SK-N-SH (cell line): ENCODE measurements at regions not wholly inside any gene's neighbourhood (a gene's known extent, or its start where the extent isn't known, plus 50 kb on each side); places are given as distances from the start of the nearest gene placed in this dataset.

Experiments
- CTCF ChIA-PET: fragments of 300-600, 350-600 bp; formaldehyde crosslinking; extraction: SDS; loops from one replicate; lab custom pipeline; 2021; lab: Yijun Ruan, JAX
- POLR2A ChIA-PET: fragments of 350-600 bp; sonication (Branson Sonifier 250); formaldehyde crosslinking; extraction: SDS; loops from one replicate; lab custom pipeline; 2020; ENCODE audit warnings: antibody characterized with exemption, inconsistent platforms; lab: Yijun Ruan, JAX
- DNase-seq: peaks from one replicate; pipeline ENCODE4 v3.0.0; 2012
- H2AFZ ChIP-seq: fragments of 200-600 bp; sonication (generic); 2 replicates; pipeline ENCODE4 v1.8.1; 2016; ENCODE audit warnings: antibody characterized with exemption, mild to moderate bottlenecking, low read depth
- H3F3A ChIP-seq: fragments of 200-600 bp; sonication (generic); replicated peaks from 2 replicates; pipeline ENCODE3; 2016; ENCODE audit warnings: antibody characterized with exemption, mild to moderate bottlenecking; ENCODE audit not compliant: insufficient read depth
- H3K27ac ChIP-seq, 2 experiments: fragments of 200-500 bp in 1 of 2; fragments of 200-600 bp in 1 of 2; sonication (Bioruptor generic) in 1 of 2; sonication (generic), shearing (Covaris generic) in 1 of 2; 2 replicates each; pipeline versions ENCODE4 v1.5.1 to v1.6.1; 2014 to 2016; ENCODE audit warnings: low read depth in 2 of 2, inconsistent platforms in 1 of 2, low read length in 1 of 2, mild to moderate bottlenecking in 1 of 2, mixed read lengths in 1 of 2
- H3K27me3 ChIP-seq: fragments of 200-600 bp; sonication (generic), shearing (Covaris generic); 2 replicates; pipeline ENCODE4 v1.6.1; 2016; ENCODE audit warnings: mixed run types; ENCODE audit not compliant: insufficient read depth
- H3K36me3 ChIP-seq, 2 experiments: fragments of 200-500 bp in 1 of 2; fragments of 200-600 bp in 1 of 2; sonication (Bioruptor generic) in 1 of 2; sonication (generic) in 1 of 2; replicated peaks in 1 of 2; 2 replicates each; pipeline versions ENCODE3 to v1.5.1; 2014 to 2016; ENCODE audit warnings: low read length in 1 of 2, mild to moderate bottlenecking in 1 of 2; ENCODE audit not compliant: insufficient read depth in 2 of 2, control insufficient read depth in 1 of 2
- H3K4me1 ChIP-seq, 2 experiments: fragments of 200-500 bp in 1 of 2; fragments of 200-600 bp in 1 of 2; sonication (Bioruptor generic) in 1 of 2; sonication (generic), shearing (Covaris generic) in 1 of 2; 2 replicates each; pipeline versions ENCODE4 v1.5.1 to v1.6.1; 2014 to 2016; ENCODE audit warnings: low read depth in 1 of 2, low read length in 1 of 2, mixed run types in 1 of 2; ENCODE audit not compliant: insufficient read depth in 2 of 2, control insufficient read depth in 1 of 2
- H3K4me2 ChIP-seq: fragments of 200-600 bp; sonication (generic), shearing (Covaris generic); 2 replicates; pipeline ENCODE4 v1.6.1; 2017; ENCODE audit warnings: mixed run types
- H3K4me3 ChIP-seq, 2 experiments: fragments of 200-500 bp in 1 of 2; fragments of 200-600 bp in 1 of 2; sonication (Bioruptor generic) in 1 of 2; sonication (generic), shearing (Covaris generic) in 1 of 2; 2 replicates each; pipeline versions ENCODE4 v1.5.1 to v1.8.1; 2014 to 2016; ENCODE audit warnings: low read depth in 2 of 2, inconsistent platforms in 1 of 2, low read length in 1 of 2, mild to moderate bottlenecking in 1 of 2, mixed read lengths in 1 of 2, moderate library complexity in 1 of 2
- H3K79me2 ChIP-seq: fragments of 200-600 bp; sonication (generic); 2 replicates; pipeline ENCODE4 v1.8.1; 2017; ENCODE audit warnings: mild to moderate bottlenecking; ENCODE audit not compliant: insufficient read depth
- H3K9ac ChIP-seq: fragments of 200-600 bp; sonication (generic); 2 replicates; pipeline ENCODE4 v1.6.1; 2017; ENCODE audit warnings: mixed run types
- H3K9me2 ChIP-seq: fragments of 200-600 bp; sonication (generic); 2 replicates; pipeline ENCODE4 v1.6.1; 2017; ENCODE audit warnings: mixed run types
- H3K9me3 ChIP-seq: fragments of 200-600 bp; sonication (generic); 2 replicates; pipeline ENCODE4 v1.6.1; 2017; ENCODE audit warnings: mixed run types, mild to moderate bottlenecking, moderate library complexity
- H4K20me1 ChIP-seq: fragments of 200-600 bp; sonication (generic); 2 replicates; pipeline ENCODE4 v1.6.1; 2017; ENCODE audit warnings: mild to moderate bottlenecking, mixed run types; ENCODE audit not compliant: insufficient read depth
- CTCF ChIP-seq: fragments of 200-600 bp; sonication (generic); IDR thresholded peaks from 2 replicates; pipeline ENCODE4 v1.6.1; 2017; ENCODE audit warnings: antibody characterized with exemption, mild to moderate bottlenecking, moderate library complexity
- EP300 ChIP-seq, 2 experiments: IDR thresholded peaks; 2 replicates each; pipeline versions ENCODE4 v1.4.0 to v1.6.1; 2012; ENCODE audit warnings: borderline replicate concordance in 1 of 2, low read depth in 1 of 2, low read length in 1 of 2
- FOXJ3 ChIP-seq: sonication (generic); formaldehyde crosslinking; IDR thresholded peaks from 2 replicates; pipeline ENCODE4 v1.5.1; 2020; ENCODE audit warnings: mild to moderate bottlenecking, missing genetic modification reagents
- GABPA ChIP-seq: IDR thresholded peaks from 2 replicates; pipeline ENCODE4 v1.4.0; 2012; ENCODE audit warnings: low read depth, mild to moderate bottlenecking
- JUND ChIP-seq: IDR thresholded peaks from 2 replicates; pipeline ENCODE4 v1.4.0; 2012
- MAX ChIP-seq: IDR thresholded peaks from 2 replicates; pipeline ENCODE4 v1.4.0; 2012; ENCODE audit warnings: low read depth
- NRF1 ChIP-seq: IDR thresholded peaks from 2 replicates; pipeline ENCODE4 v1.6.1; 2012; ENCODE audit warnings: low read depth, mild to moderate bottlenecking, low read length
- POLR2AphosphoS5 ChIP-seq: IDR thresholded peaks from 2 replicates; pipeline ENCODE4 v1.6.1; 2012; ENCODE audit warnings: low read depth, low read length
- RAD21 ChIP-seq: IDR thresholded peaks from 2 replicates; pipeline ENCODE4 v1.6.1; 2012; ENCODE audit warnings: mild to moderate bottlenecking, low read length
- RFX5 ChIP-seq: IDR thresholded peaks from 2 replicates; pipeline ENCODE4 v1.6.1; 2012; ENCODE audit warnings: mild to moderate bottlenecking, improper control_type of control experiment, low read length
- RXRA ChIP-seq: IDR thresholded peaks from 2 replicates; pipeline ENCODE4 v1.4.0; 2012; ENCODE audit warnings: low read depth, mild to moderate bottlenecking, borderline replicate concordance
- SMC3 ChIP-seq: IDR thresholded peaks from 2 replicates; pipeline ENCODE4 v1.6.1; 2012; ENCODE audit warnings: low read depth, low read length, improper control_type of control experiment
- TAF1 ChIP-seq: IDR thresholded peaks from 2 replicates; pipeline ENCODE4 v1.6.1; 2012; ENCODE audit warnings: low read depth, mild to moderate bottlenecking, low read length, moderate library complexity, borderline replicate concordance
- TCF12 ChIP-seq: IDR thresholded peaks from 2 replicates; pipeline ENCODE4 v1.4.0; 2012
- USF2 ChIP-seq: fragments of 150-350 bp; IDR thresholded peaks from 2 replicates; pipeline ENCODE4 v1.6.1; 2017; ENCODE audit warnings: antibody characterized with exemption, low read length, low read depth, borderline replicate concordance
- WGBS: methylation state at CpG from one replicate; pipeline ENCODE4 v1.1.6; 2017; ENCODE audit warnings: low lambda C conversion rate; 5-methylcytosine and 5-hydroxymethylcytosine counted together
- TF ChIP-seq, protein P1 (sequence below): fragments of 150-350 bp; IDR thresholded peaks from 2 replicates; pipeline ENCODE4 v1.6.1; 2016; ENCODE audit warnings: mild to moderate bottlenecking, low read depth, low read length
- TF ChIP-seq, protein P2 (sequence below): IDR thresholded peaks from 2 replicates; pipeline ENCODE4 v1.6.1; 2012; ENCODE audit warnings: mild to moderate bottlenecking, low read depth, low read length, moderate library complexity

- no peak overlapping the region for H3K4me2 ChIP-seq
- no peaks in the 10 kb centered on the region for H3F3A ChIP-seq
- WGBS = 7% methylated on average over 5 of the region's 5 CpGs
- no peaks in the 10 kb centered on the region for H3K9me2 ChIP-seq
- CTCF ChIA-PET = no interaction called here
- H3K4me1 ChIP-seq = no peaks in the 10 kb centered on the region; a peak in 1 of 4 replicates
- H3K9ac ChIP-seq = no peak overlapping the region
- no peaks in the 10 kb centered on the region for H3K9me3 ChIP-seq
- POLR2A ChIA-PET = no interaction called here
- no peak overlapping the region for H3K27ac ChIP-seq
- no peak overlapping the region for H3K4me3 ChIP-seq
- H2AFZ ChIP-seq = no peak overlapping the region
- H4K20me1 ChIP-seq = no peaks in the 10 kb centered on the region
- TF ChIP-seq MAX (no peak), SMC3 (no peak), FOXJ3 (CRISPR knock-in tag) (no peak), EP300 (IDR thresholded peaks at IDR 0.05; ENCODE audit: borderline replicate concordance in 1 of 2, low read depth in 1 of 2, low read length in 1 of 2) (no peak), JUND (no peak), GABPA (no peak), TCF12 (no peak), CTCF (no peak), RFX5 (no peak), NRF1 (no peak), RXRA (no peak), POLR2AphosphoS5 (no peak), TAF1 (no peak), RAD21 (no peak), USF2 (no peak)
- TF ChIP-seq, protein P1, sequence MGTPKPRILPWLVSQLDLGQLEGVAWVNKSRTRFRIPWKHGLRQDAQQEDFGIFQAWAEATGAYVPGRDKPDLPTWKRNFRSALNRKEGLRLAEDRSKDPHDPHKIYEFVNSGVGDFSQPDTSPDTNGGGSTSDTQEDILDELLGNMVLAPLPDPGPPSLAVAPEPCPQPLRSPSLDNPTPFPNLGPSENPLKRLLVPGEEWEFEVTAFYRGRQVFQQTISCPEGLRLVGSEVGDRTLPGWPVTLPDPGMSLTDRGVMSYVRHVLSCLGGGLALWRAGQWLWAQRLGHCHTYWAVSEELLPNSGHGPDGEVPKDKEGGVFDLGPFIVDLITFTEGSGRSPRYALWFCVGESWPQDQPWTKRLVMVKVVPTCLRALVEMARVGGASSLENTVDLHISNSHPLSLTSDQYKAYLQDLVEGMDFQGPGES = no peak
- TF ChIP-seq, protein P2, sequence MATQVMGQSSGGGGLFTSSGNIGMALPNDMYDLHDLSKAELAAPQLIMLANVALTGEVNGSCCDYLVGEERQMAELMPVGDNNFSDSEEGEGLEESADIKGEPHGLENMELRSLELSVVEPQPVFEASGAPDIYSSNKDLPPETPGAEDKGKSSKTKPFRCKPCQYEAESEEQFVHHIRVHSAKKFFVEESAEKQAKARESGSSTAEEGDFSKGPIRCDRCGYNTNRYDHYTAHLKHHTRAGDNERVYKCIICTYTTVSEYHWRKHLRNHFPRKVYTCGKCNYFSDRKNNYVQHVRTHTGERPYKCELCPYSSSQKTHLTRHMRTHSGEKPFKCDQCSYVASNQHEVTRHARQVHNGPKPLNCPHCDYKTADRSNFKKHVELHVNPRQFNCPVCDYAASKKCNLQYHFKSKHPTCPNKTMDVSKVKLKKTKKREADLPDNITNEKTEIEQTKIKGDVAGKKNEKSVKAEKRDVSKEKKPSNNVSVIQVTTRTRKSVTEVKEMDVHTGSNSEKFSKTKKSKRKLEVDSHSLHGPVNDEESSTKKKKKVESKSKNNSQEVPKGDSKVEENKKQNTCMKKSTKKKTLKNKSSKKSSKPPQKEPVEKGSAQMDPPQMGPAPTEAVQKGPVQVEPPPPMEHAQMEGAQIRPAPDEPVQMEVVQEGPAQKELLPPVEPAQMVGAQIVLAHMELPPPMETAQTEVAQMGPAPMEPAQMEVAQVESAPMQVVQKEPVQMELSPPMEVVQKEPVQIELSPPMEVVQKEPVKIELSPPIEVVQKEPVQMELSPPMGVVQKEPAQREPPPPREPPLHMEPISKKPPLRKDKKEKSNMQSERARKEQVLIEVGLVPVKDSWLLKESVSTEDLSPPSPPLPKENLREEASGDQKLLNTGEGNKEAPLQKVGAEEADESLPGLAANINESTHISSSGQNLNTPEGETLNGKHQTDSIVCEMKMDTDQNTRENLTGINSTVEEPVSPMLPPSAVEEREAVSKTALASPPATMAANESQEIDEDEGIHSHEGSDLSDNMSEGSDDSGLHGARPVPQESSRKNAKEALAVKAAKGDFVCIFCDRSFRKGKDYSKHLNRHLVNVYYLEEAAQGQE = no peak
- H3K27me3 ChIP-seq = peaks cover 15% of the 10 kb centered on the region; the same call in 1 of the 2 replicates
- H3K36me3 ChIP-seq = no peaks in the 10 kb centered on the region
- DNase-seq = no peak
- no peaks in the 10 kb centered on the region for H3K79me2 ChIP-seq
Observed at GRCh38 chr5:4832471-4832870, 307.7 kb upstream of the ADAMTS16 start.
